MM.1S (cell line): ENCODE measurements at regions not wholly inside any gene's neighbourhood (a gene's known extent, or its start where the extent isn't known, plus 50 kb on each side); places are given as distances from the start of the nearest gene placed in this dataset.

Experiments
- CTCF ChIP-seq: fragments of 300-600 bp; sonication (generic); IDR thresholded peaks from 2 replicates; pipeline ENCODE4 v1.5.1; 2016; ENCODE audit warnings: antibody characterized with exemption, low read length, mixed read lengths
- EZH2 ChIP-seq: fragments of 300-600 bp; sonication (generic); optimal IDR thresholded peaks from 2 replicates; pipeline ENCODE3; 2017; ENCODE audit warnings: low read depth, mild to moderate bottlenecking, antibody characterized with exemption, low read length, mixed read lengths
- EZH2phosphoT487 ChIP-seq: fragments of 300-600 bp; sonication (generic); IDR thresholded peaks from 2 replicates; pipeline ENCODE4 v1.6.1; 2018; ENCODE audit warnings: antibody characterized with exemption, low read length

GRCh38 chr1:2887941-2888855 lies 86.7 kb upstream of the TTC34 start:
- TF ChIP-seq CTCF = no peak
- TF ChIP-seq EZH2 = no peak
- TF ChIP-seq EZH2phosphoT487 = no peak
